ENCODE measurements at regions not wholly inside any gene's neighbourhood (a gene's known extent, or its start where the extent isn't known, plus 50 kb on each side); places are given as distances from the start of the nearest gene placed in this dataset.

- TF ChIP-seq CTCF (IDR thresholded peaks at IDR 0.05), result no peak
- no peak for TF ChIP-seq POLR2A (IDR thresholded peaks at IDR 0.05)
Measured at GRCh38 chr7:4616116-4616515, 66.0 kb upstream of the FOXK1 start.
